HFFc6 (cell line): ENCODE measurements at regions not wholly inside any gene's neighbourhood (a gene's known extent, or its start where the extent isn't known, plus 50 kb on each side); places are given as distances from the start of the nearest gene placed in this dataset.
"Not testable (repeated sequence)": the region's sequence is repeated elsewhere in the genome, so short reads cannot be mapped to it uniquely, and the experiment has no call there.

Experiments
- DNase-seq: peaks from one replicate; pipeline ENCODE4 v3.0.0-alpha.2; 2018
- H3K27ac Mint-ChIP-seq: 2 replicates; pipeline ENCODE4 v1.8.0; 2020; ENCODE audit warnings: mild to moderate bottlenecking, mixed read lengths
- H3K27me3 Mint-ChIP-seq: 2 replicates; pipeline ENCODE4 v1.8.0; 2021; ENCODE audit warnings: mild to moderate bottlenecking, moderate library complexity, mixed read lengths; ENCODE audit not compliant: insufficient read depth
- H3K36me3 Mint-ChIP-seq: 2 replicates; pipeline ENCODE4 v1.8.0; 2021; ENCODE audit warnings: low read depth, mixed read lengths
- H3K4me1 Mint-ChIP-seq: 2 replicates; pipeline ENCODE4 v1.8.0; 2020; ENCODE audit warnings: low read depth, mixed read lengths
- H3K4me3 Mint-ChIP-seq: 2 replicates; pipeline ENCODE4 v1.8.0; 2020; ENCODE audit warnings: mild to moderate bottlenecking, moderate library complexity, mixed read lengths
- H3K9me3 Mint-ChIP-seq: 2 replicates; pipeline ENCODE4 v1.8.0; 2020; ENCODE audit warnings: mild to moderate bottlenecking, mixed read lengths
- TF ChIP-seq, protein P1 (sequence below): fragments of 200-600 bp; sonication (generic); IDR thresholded peaks from 2 replicates; pipeline ENCODE4 v1.5.0; 2021; ENCODE audit warnings: antibody characterized with exemption, mild to moderate bottlenecking

DNA sequence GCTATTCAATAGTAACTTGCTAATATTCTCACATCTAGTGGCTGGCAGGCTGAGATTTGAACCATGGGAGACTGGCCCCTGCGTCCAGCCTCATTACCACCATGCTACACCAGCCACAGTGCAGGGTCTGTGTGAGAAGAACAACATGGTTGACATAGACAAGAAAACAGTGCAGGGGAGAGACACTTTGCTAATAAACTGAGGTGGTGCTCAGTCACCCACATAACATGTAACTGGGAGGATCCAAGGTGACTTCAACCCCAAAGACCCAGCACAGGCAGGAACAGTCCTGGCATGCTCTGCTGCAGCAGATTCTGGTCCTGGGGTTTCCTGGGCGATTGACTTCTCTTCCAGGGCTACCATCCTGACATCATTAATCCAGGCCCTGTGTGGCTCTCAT lies 143.1 kb downstream of the CSNK2A3 start:
- H3K36me3 Mint-ChIP-seq, result no peaks in the 10 kb centered on the region
- H3K4me1 Mint-ChIP-seq, result no peaks in the 10 kb centered on the region
- DNase-seq, result no peak
- peaks cover 23% of the 10 kb centered on the region for H3K27me3 Mint-ChIP-seq
- TF ChIP-seq, protein P1, sequence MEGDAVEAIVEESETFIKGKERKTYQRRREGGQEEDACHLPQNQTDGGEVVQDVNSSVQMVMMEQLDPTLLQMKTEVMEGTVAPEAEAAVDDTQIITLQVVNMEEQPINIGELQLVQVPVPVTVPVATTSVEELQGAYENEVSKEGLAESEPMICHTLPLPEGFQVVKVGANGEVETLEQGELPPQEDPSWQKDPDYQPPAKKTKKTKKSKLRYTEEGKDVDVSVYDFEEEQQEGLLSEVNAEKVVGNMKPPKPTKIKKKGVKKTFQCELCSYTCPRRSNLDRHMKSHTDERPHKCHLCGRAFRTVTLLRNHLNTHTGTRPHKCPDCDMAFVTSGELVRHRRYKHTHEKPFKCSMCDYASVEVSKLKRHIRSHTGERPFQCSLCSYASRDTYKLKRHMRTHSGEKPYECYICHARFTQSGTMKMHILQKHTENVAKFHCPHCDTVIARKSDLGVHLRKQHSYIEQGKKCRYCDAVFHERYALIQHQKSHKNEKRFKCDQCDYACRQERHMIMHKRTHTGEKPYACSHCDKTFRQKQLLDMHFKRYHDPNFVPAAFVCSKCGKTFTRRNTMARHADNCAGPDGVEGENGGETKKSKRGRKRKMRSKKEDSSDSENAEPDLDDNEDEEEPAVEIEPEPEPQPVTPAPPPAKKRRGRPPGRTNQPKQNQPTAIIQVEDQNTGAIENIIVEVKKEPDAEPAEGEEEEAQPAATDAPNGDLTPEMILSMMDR, result no peak
- H3K4me3 Mint-ChIP-seq, result no peak overlapping the region
- H3K27ac Mint-ChIP-seq, result no peak overlapping the region
- H3K9me3 Mint-ChIP-seq, result no peaks in the 10 kb centered on the region

DNA sequence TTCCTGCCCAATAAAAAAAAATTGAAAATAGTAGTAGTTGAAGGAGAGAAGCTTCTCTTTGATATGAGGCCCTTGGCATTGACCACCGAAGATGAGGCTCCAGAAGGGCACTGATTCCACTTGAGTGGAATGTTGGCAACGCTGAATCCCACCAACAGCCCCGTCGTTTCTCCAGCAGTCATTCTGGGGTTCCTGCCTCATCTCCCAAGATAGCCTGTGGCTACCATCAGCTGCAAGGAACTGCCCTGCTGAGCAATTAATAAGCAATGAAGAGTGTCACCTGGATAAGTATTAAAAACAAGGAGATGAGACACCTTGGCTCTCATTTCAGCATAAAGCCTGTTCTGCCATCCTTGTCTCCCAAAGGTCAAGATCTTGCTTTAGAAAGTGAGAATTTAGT lies 144.1 kb downstream of the CSNK2A3 start:
- H3K9me3 Mint-ChIP-seq, result no peaks in the 10 kb centered on the region
- no peaks in the 10 kb centered on the region for H3K4me1 Mint-ChIP-seq
- TF ChIP-seq, protein P1, result no peak
- no peak overlapping the region for H3K27ac Mint-ChIP-seq
- H3K27me3 Mint-ChIP-seq, result peaks cover 19% of the 10 kb centered on the region
- H3K4me3 Mint-ChIP-seq, result no peak overlapping the region
- DNase-seq, result no peak
- no peaks in the 10 kb centered on the region for H3K36me3 Mint-ChIP-seq

DNA sequence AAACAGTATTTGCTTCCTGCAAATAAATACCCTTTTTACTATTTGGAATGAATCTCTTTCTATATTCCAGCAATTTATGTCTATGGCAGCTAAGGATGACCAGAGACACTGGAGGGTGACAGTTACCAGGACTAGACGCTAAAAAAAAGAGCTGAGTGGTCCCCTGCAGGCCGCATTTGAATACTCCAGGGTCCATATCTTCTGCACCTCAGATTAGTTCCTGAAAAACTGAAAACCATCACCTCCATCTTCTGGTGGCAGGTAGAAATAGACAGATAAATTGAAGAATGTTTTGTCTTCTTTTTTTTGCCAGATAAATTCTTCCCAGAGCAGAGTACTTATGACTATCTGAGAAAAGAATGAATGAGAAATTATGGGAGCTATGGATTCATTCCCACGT lies 145.6 kb downstream of the CSNK2A3 start:
- peaks cover 9% of the 10 kb centered on the region for H3K9me3 Mint-ChIP-seq

DNA sequence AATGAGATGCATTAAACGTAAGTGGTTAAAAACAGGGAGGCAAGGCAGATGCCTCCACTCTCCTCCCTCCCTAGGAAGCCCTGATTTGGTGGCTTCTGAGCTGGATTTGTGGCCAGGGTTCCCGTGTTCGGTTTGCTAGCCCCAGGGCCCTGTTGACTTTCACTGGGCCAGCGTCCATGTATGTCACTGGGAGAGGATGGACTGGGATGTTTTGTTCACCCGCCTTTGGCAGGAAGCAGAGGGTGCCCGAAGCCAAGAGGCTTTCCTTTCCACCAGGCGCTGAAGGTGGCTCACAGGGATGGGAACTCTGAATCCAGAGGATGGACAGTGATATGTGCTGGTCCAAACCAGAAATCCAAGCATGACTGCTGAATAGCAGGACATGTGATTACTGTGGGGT lies 146.6 kb downstream of the CSNK2A3 start:
- no peak for DNase-seq
- Mint-ChIP-seq H3K27ac (no peak overlapping the region), H3K4me3 (no peak overlapping the region), H3K9me3 (peaks cover 12% of the 10 kb centered on the region), H3K27me3 (peaks cover 16% of the 10 kb centered on the region), H3K4me1 (no peaks in the 10 kb centered on the region), H3K36me3 (peaks cover 5% of the 10 kb centered on the region)
- TF ChIP-seq, protein P1, result no peak

More for the DNA sequence above, 145.6 kb downstream of the CSNK2A3 start:
- Mint-ChIP-seq H3K4me3 (no peak overlapping the region), H3K27ac (no peak overlapping the region), H3K27me3 (peaks cover 15% of the 10 kb centered on the region), H3K36me3 (peaks cover 5% of the 10 kb centered on the region), H3K4me1 (no peaks in the 10 kb centered on the region)
- no peak for DNase-seq
- TF ChIP-seq, protein P1, result no peak

DNA sequence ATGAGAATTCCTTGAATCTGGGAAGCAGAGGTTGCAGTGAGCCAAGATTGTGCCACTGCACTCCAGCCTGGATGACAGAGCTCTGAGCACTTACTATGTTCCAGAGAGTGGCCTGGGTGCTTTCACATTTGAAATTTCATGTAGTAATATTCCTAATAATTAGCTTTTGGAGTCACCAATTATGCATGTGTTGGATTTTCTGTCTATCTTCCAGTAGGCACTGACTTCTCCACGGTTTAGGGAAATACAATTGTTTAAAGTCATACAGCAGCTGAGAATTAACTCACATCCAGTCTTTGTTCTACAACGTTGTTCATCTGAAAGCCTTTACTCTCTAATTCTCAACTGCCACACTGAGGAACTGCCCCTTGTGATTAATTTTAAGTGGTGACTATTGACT lies 150.2 kb downstream of the CSNK2A3 start:
- no peak overlapping the region for H3K4me3 Mint-ChIP-seq
- H3K27me3 Mint-ChIP-seq, result peaks cover 12% of the 10 kb centered on the region
- H3K9me3 Mint-ChIP-seq, result peaks cover 12% of the 10 kb centered on the region
- no peaks in the 10 kb centered on the region for H3K4me1 Mint-ChIP-seq
- no peak overlapping the region for H3K27ac Mint-ChIP-seq
- peaks cover 5% of the 10 kb centered on the region for H3K36me3 Mint-ChIP-seq
- TF ChIP-seq, protein P1, result no peak
- no peak for DNase-seq

DNA sequence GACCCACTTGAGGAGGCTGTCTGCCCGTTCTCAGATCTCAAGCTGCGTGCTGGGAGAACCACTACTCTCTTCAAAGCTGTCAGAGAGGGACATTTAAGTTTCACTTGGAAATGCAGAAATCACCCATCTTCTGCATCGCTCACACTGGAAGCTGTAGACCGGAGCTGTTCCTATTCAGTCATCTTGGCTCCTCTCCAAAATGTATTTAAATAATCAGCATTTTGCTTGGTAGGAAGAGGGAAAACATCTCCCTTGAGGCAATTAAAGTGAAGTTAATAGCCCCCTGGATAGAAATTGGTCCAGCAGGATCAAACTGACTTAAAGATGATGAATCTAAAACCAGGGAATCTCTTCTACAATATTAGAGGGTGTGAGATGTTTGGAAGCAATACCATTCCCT lies 151.7 kb downstream of the CSNK2A3 start:
- H3K4me1 Mint-ChIP-seq, DNase-seq, H3K4me3 Mint-ChIP-seq, H3K27ac Mint-ChIP-seq, H3K36me3 Mint-ChIP-seq: not testable (repeated sequence)
- peaks cover 14% of the 10 kb centered on the region for H3K27me3 Mint-ChIP-seq
- H3K9me3 Mint-ChIP-seq, result peaks cover 12% of the 10 kb centered on the region
